ENCODE measurements at regions not wholly inside any gene's neighbourhood (a gene's known extent, or its start where the extent isn't known, plus 50 kb on each side); places are given as distances from the start of the nearest gene placed in this dataset.

- Histone ChIP-seq H3K9me3 (ENCODE audit: control insufficient read depth, low read length) (no peaks in the 10 kb centered on the region), H3K36me3 (ENCODE audit: control insufficient read depth, insufficient read depth, low read length) (no peaks in the 10 kb centered on the region), H3K27me3 (ENCODE audit: control insufficient read depth, insufficient read depth, low read length, poor library complexity, severe bottlenecking) (no peaks in the 10 kb centered on the region), H3K27ac (ENCODE audit: insufficient read depth, low read depth, low read length, poor library complexity, severe bottlenecking) (no peak overlapping the region), H3K4me1 (ENCODE audit: control insufficient read depth, insufficient read depth, low read length) (no peaks in the 10 kb centered on the region), H3K4me3 (ENCODE audit: insufficient read depth, low read depth, low read length) (no peak overlapping the region)
- WGBS, 2 experiments = 91 to 100% methylated on average over 1 of the region's 1 CpG
Observed at GRCh38 chr3:72230774-72231379, 445.9 kb upstream of the PROK2 start.

- H3K27ac ChIP-seq (ENCODE audit: insufficient read depth, low read depth, low read length, poor library complexity, severe bottlenecking) = no peak overlapping the region
- no peaks in the 10 kb centered on the region for H3K27me3 ChIP-seq (ENCODE audit: control insufficient read depth, insufficient read depth, low read length, poor library complexity, severe bottlenecking)
- H3K4me1 ChIP-seq (ENCODE audit: control insufficient read depth, insufficient read depth, low read length) = no peaks in the 10 kb centered on the region
- H3K36me3 ChIP-seq (ENCODE audit: control insufficient read depth, insufficient read depth, low read length) = no peaks in the 10 kb centered on the region
- WGBS, 2 experiments = 92 to 96% methylated on average over 4 of the region's 4 CpGs
- no peak overlapping the region for H3K4me3 ChIP-seq (ENCODE audit: insufficient read depth, low read depth, low read length)
- no peaks in the 10 kb centered on the region for H3K9me3 ChIP-seq (ENCODE audit: control insufficient read depth, low read length)
Observed at GRCh38 chr3:72229952-72230351, 445.0 kb upstream of the PROK2 start.

GRCh38 chr3:72227486-72228070 is 442.6 kb upstream of the PROK2 start:
- Histone ChIP-seq H3K4me1 (ENCODE audit: control insufficient read depth, insufficient read depth, low read length) (no peaks in the 10 kb centered on the region), H3K27ac (ENCODE audit: insufficient read depth, low read depth, low read length, poor library complexity, severe bottlenecking) (no peak overlapping the region), H3K4me3 (ENCODE audit: insufficient read depth, low read depth, low read length) (no peak overlapping the region), H3K36me3 (ENCODE audit: control insufficient read depth, insufficient read depth, low read length) (no peaks in the 10 kb centered on the region), H3K27me3 (ENCODE audit: control insufficient read depth, insufficient read depth, low read length, poor library complexity, severe bottlenecking) (no peaks in the 10 kb centered on the region), H3K9me3 (ENCODE audit: control insufficient read depth, low read length) (no peaks in the 10 kb centered on the region)
- WGBS, 2 experiments = 89 to 96% methylated on average over 5 of the region's 5 CpGs

- H3K4me1 ChIP-seq (ENCODE audit: control insufficient read depth, insufficient read depth, low read length) = no peaks in the 10 kb centered on the region
- no peak overlapping the region for H3K4me3 ChIP-seq (ENCODE audit: insufficient read depth, low read depth, low read length)
- no peaks in the 10 kb centered on the region for H3K36me3 ChIP-seq (ENCODE audit: control insufficient read depth, insufficient read depth, low read length)
- H3K27ac ChIP-seq (ENCODE audit: insufficient read depth, low read depth, low read length, poor library complexity, severe bottlenecking) = no peak overlapping the region
- H3K27me3 ChIP-seq (ENCODE audit: control insufficient read depth, insufficient read depth, low read length, poor library complexity, severe bottlenecking) = no peaks in the 10 kb centered on the region
- 80 to 100% methylated on average over 2 of the region's 2 CpGs for WGBS, 2 experiments
- no peaks in the 10 kb centered on the region for H3K9me3 ChIP-seq (ENCODE audit: control insufficient read depth, low read length)
Observed at GRCh38 chr3:72224804-72225509, 440.0 kb upstream of the PROK2 start.

- Histone ChIP-seq H3K9me3 (ENCODE audit: control insufficient read depth, low read length) (no peaks in the 10 kb centered on the region), H3K4me1 (ENCODE audit: control insufficient read depth, insufficient read depth, low read length) (no peaks in the 10 kb centered on the region), H3K36me3 (ENCODE audit: control insufficient read depth, insufficient read depth, low read length) (no peaks in the 10 kb centered on the region), H3K4me3 (ENCODE audit: insufficient read depth, low read depth, low read length) (no peak overlapping the region), H3K27me3 (ENCODE audit: control insufficient read depth, insufficient read depth, low read length, poor library complexity, severe bottlenecking) (no peaks in the 10 kb centered on the region), H3K27ac (ENCODE audit: insufficient read depth, low read depth, low read length, poor library complexity, severe bottlenecking) (no peak overlapping the region)
- 94 to 99% methylated on average over 2 of the region's 2 CpGs for WGBS, 2 experiments
Observed at GRCh38 chr3:72223628-72224027, 438.7 kb upstream of the PROK2 start.

- Histone ChIP-seq H3K4me3 (ENCODE audit: insufficient read depth, low read depth, low read length) (no peak overlapping the region), H3K36me3 (ENCODE audit: control insufficient read depth, insufficient read depth, low read length) (no peaks in the 10 kb centered on the region), H3K27ac (ENCODE audit: insufficient read depth, low read depth, low read length, poor library complexity, severe bottlenecking) (no peak overlapping the region), H3K9me3 (ENCODE audit: control insufficient read depth, low read length) (no peaks in the 10 kb centered on the region), H3K27me3 (ENCODE audit: control insufficient read depth, insufficient read depth, low read length, poor library complexity, severe bottlenecking) (no peaks in the 10 kb centered on the region), H3K4me1 (ENCODE audit: control insufficient read depth, insufficient read depth, low read length) (no peaks in the 10 kb centered on the region)
- 91 to 96% methylated on average over 2 of the region's 2 CpGs for WGBS, 2 experiments
Observed at GRCh38 chr3:72223116-72223515, 438.2 kb upstream of the PROK2 start.

- Histone ChIP-seq H3K9me3 (ENCODE audit: control insufficient read depth, low read length) (no peaks in the 10 kb centered on the region), H3K4me3 (ENCODE audit: insufficient read depth, low read depth, low read length) (no peak overlapping the region), H3K27ac (ENCODE audit: insufficient read depth, low read depth, low read length, poor library complexity, severe bottlenecking) (no peak overlapping the region), H3K36me3 (ENCODE audit: control insufficient read depth, insufficient read depth, low read length) (no peaks in the 10 kb centered on the region), H3K27me3 (ENCODE audit: control insufficient read depth, insufficient read depth, low read length, poor library complexity, severe bottlenecking) (no peaks in the 10 kb centered on the region), H3K4me1 (ENCODE audit: control insufficient read depth, insufficient read depth, low read length) (no peaks in the 10 kb centered on the region)
- WGBS, 2 experiments = 93 to 95% methylated on average over 9 of the region's 9 CpGs
Observed at GRCh38 chr3:72222410-72222809, 437.5 kb upstream of the PROK2 start.

- Histone ChIP-seq H3K27me3 (ENCODE audit: control insufficient read depth, insufficient read depth, low read length, poor library complexity, severe bottlenecking) (no peaks in the 10 kb centered on the region), H3K36me3 (ENCODE audit: control insufficient read depth, insufficient read depth, low read length) (no peaks in the 10 kb centered on the region), H3K27ac (ENCODE audit: insufficient read depth, low read depth, low read length, poor library complexity, severe bottlenecking) (no peak overlapping the region), H3K4me3 (ENCODE audit: insufficient read depth, low read depth, low read length) (no peak overlapping the region), H3K4me1 (ENCODE audit: control insufficient read depth, insufficient read depth, low read length) (no peaks in the 10 kb centered on the region), H3K9me3 (ENCODE audit: control insufficient read depth, low read length) (no peaks in the 10 kb centered on the region)
- 88 to 89% methylated on average over 6 of the region's 6 CpGs for WGBS, 2 experiments
Observed at GRCh38 chr3:72220946-72221345, 436.0 kb upstream of the PROK2 start.

- Histone ChIP-seq H3K27ac (ENCODE audit: insufficient read depth, low read depth, low read length, poor library complexity, severe bottlenecking) (no peak overlapping the region), H3K27me3 (ENCODE audit: control insufficient read depth, insufficient read depth, low read length, poor library complexity, severe bottlenecking) (no peaks in the 10 kb centered on the region), H3K36me3 (ENCODE audit: control insufficient read depth, insufficient read depth, low read length) (no peaks in the 10 kb centered on the region), H3K4me3 (ENCODE audit: insufficient read depth, low read depth, low read length) (no peak overlapping the region), H3K9me3 (ENCODE audit: control insufficient read depth, low read length) (no peaks in the 10 kb centered on the region), H3K4me1 (ENCODE audit: control insufficient read depth, insufficient read depth, low read length) (no peaks in the 10 kb centered on the region)
- WGBS, 2 experiments = 94 to 95% methylated on average over 3 of the region's 3 CpGs
Observed at GRCh38 chr3:72219752-72220151, 434.8 kb upstream of the PROK2 start.

GRCh38 chr3:72217570-72217969 is 432.6 kb upstream of the PROK2 start:
- 83 to 85% methylated on average over 7 of the region's 7 CpGs for WGBS, 2 experiments

More at GRCh38 chr3:72217570-72217969, 432.6 kb upstream of the PROK2 start:
- Histone ChIP-seq H3K27me3 (ENCODE audit: control insufficient read depth, insufficient read depth, low read length, poor library complexity, severe bottlenecking) (no peaks in the 10 kb centered on the region), H3K9me3 (ENCODE audit: control insufficient read depth, low read length) (no peaks in the 10 kb centered on the region), H3K27ac (ENCODE audit: insufficient read depth, low read depth, low read length, poor library complexity, severe bottlenecking) (no peak overlapping the region), H3K4me3 (ENCODE audit: insufficient read depth, low read depth, low read length) (no peak overlapping the region), H3K36me3 (ENCODE audit: control insufficient read depth, insufficient read depth, low read length) (no peaks in the 10 kb centered on the region), H3K4me1 (ENCODE audit: control insufficient read depth, insufficient read depth, low read length) (no peaks in the 10 kb centered on the region)
